Pancreas (tissue), 10 donors: ENCODE measurements at regions not wholly inside any gene's neighbourhood (a gene's known extent, or its start where the extent isn't known, plus 50 kb on each side); places are given as distances from the start of the nearest gene placed in this dataset.

Experiments
- ATAC-seq, 4 donors: fragments of 200-7000 bp; cut with Tn5 transposase; one replicate each; pipeline versions ENCODE4 v1.8.0 to v1.9.1; 2020; ENCODE audit warnings: mild to moderate bottlenecking in 4 of 4, moderate library complexity in 4 of 4
- DNase-seq, 6 donors: peaks; one replicate each; pipeline ENCODE4 v3.0.0-alpha.2; 2020
- FAIRE-seq: peaks from 2 replicates; lab custom pipeline; 2012; peaks lifted over from hg19 to GRCh38; lab: Jason Lieb, UNC
- H3K27ac ChIP-seq, 4 donors: fragments of 200-600 bp; sonication (generic); 1 replicate in 3 of 4; 2 replicates in 1 of 4; pipeline versions ENCODE4 v1.5.0 to v1.8.0; 2020
- H3K27me3 ChIP-seq, 4 donors: fragments of 200-600 bp; one replicate each; pipeline ENCODE4 v1.8.0; 2021
- H3K36me3 ChIP-seq, 3 donors: fragments of 200-600 bp; sonication (generic) in 1 of 3; one replicate each; pipeline versions ENCODE4 v1.5.0 to v1.8.0; 2020 to 2021
- H3K4me1 ChIP-seq, 3 donors: fragments of 200-600 bp; one replicate each; pipeline ENCODE4 v1.8.0; 2021
- H3K4me3 ChIP-seq, 4 donors: fragments of 200-600 bp; sonication (generic) in 2 of 4; one replicate each; pipeline versions ENCODE4 v1.5.0 to v1.8.0; 2020 to 2021
- H3K9me3 ChIP-seq, 4 donors: fragments of 200-600 bp; one replicate each; pipeline ENCODE4 v1.8.0; 2021
- CTCF ChIP-seq, 4 donors: fragments of 200-600 bp; sonication (generic) in 3 of 4; IDR thresholded peaks; one replicate each; pipeline versions ENCODE4 v1.5.0 to v1.8.0; 2021; ENCODE audit warnings: antibody characterized with exemption in 4 of 4
- WGBS, 2 donors: extraction: QIAGEN DNeasy Blood & Tissue Kit; methylation state at CpG; one replicate each; pipeline ENCODE4 v1.1.7; 2013; 5-methylcytosine and 5-hydroxymethylcytosine counted together
- intact Hi-C, 3 donors: fragments of 100-400 bp; cut with DNase I; formaldehyde crosslinking; loops; one replicate each; pipeline versions ENCODE4 v1.11.1 to v1.14.2; 2022
- donor health status: healthy with polysubstance abuse.
- donor health status: DM: no; HTN: no; CAD: no; lungs with moderate emphysema.
- donor health status: DM: no; HTN: no; CAD: no.
- donor health status: control.
- donor health status: control.
- donor health status: Bipolar disorder and iron deficiency.
- donor health status: DM: yes; HTN: yes; CAD: no.
- donor health status: DM: no; HTN: no; CAD: no.
- donor health status: DM: no; HTN: no; CAD: no.
- donor health status: DM: yes; HTN: yes; CAD: no.

GRCh38 chr13:109371066-109371465, 415.3 kb downstream of the IRS2 start:
- no peak overlapping the region for H3K27ac ChIP-seq
- FAIRE-seq (no peak), DNase-seq (no peak), ATAC-seq (no peak)
- H3K27me3 ChIP-seq = no peaks in the 10 kb centered on the region
- 64 to 65% methylated on average over 8 of the region's 8 CpGs for WGBS, 2 donors
- no peak overlapping the region for H3K4me3 ChIP-seq
- H3K9me3 ChIP-seq = no peaks in the 10 kb centered on the region
- no peaks in the 10 kb centered on the region for H3K4me1 ChIP-seq
- TF ChIP-seq CTCF (IDR thresholded peaks at IDR 0.05) = no peak
- H3K36me3 ChIP-seq = no peaks in the 10 kb centered on the region
- intact Hi-C loops = no loop called here

GRCh38 chr13:109370496-109370895, 415.9 kb downstream of the IRS2 start:
- FAIRE-seq = no peak
- Histone ChIP-seq H3K36me3 (no peaks in the 10 kb centered on the region), H3K27ac (no peak overlapping the region), H3K4me1 (no peaks in the 10 kb centered on the region), H3K9me3 (no peaks in the 10 kb centered on the region), H3K4me3 (no peak overlapping the region), H3K27me3 (no peaks in the 10 kb centered on the region)
- no peak for TF ChIP-seq CTCF (IDR thresholded peaks at IDR 0.05)
- intact Hi-C loops = no loop called here
- no peak for DNase-seq
- ATAC-seq = no peak
- 74 to 77% methylated on average over 10 of the region's 10 CpGs for WGBS, 2 donors

- FAIRE-seq = no peak
- intact Hi-C loops = no loop called here
- no peak for ATAC-seq
Measured at GRCh38 chr13:109369353-109370052, 416.9 kb downstream of the IRS2 start.

GRCh38 chr13:109368230-109368629, 418.2 kb downstream of the IRS2 start:
- intact Hi-C loops = no loop called here

More at GRCh38 chr13:109369353-109370052, 416.9 kb downstream of the IRS2 start:
- Histone ChIP-seq H3K36me3 (no peaks in the 10 kb centered on the region), H3K27ac (no peak overlapping the region), H3K27me3 (no peaks in the 10 kb centered on the region), H3K4me3 (no peak overlapping the region), H3K4me1 (no peaks in the 10 kb centered on the region), H3K9me3 (no peaks in the 10 kb centered on the region)
- DNase-seq = no peak
- no peak for TF ChIP-seq CTCF (IDR thresholded peaks at IDR 0.05)
- 59 to 67% methylated on average over 14 of the region's 14 CpGs for WGBS, 2 donors

More at GRCh38 chr13:109368230-109368629, 418.2 kb downstream of the IRS2 start:
- no peak for TF ChIP-seq CTCF (IDR thresholded peaks at IDR 0.05)
- DNase-seq = no peak
- WGBS, 2 donors = 78 to 83% methylated on average over 4 of the region's 4 CpGs
- Histone ChIP-seq H3K4me1 (no peaks in the 10 kb centered on the region), H3K27ac (no peak overlapping the region), H3K9me3 (no peaks in the 10 kb centered on the region), H3K36me3 (no peaks in the 10 kb centered on the region), H3K27me3 (no peaks in the 10 kb centered on the region), H3K4me3 (no peak overlapping the region)
- FAIRE-seq = no peak
- ATAC-seq = no peak
